GM19438 (cell line): ENCODE measurements at regions not wholly inside any gene's neighbourhood (a gene's known extent, or its start where the extent isn't known, plus 50 kb on each side); places are given as distances from the start of the nearest gene placed in this dataset.
"Not testable (repeated sequence)": the region's sequence is repeated elsewhere in the genome, so short reads cannot be mapped to it uniquely, and the experiment has no call there.

Experiments used
- ATAC-seq: cut with Tn5 transposase; IDR thresholded peaks from one replicate; pipeline ENCODE4 v1.9.1; 2021; ENCODE audit warnings: low read depth; ENCODE audit not compliant: unreplicated experiment

DNA sequence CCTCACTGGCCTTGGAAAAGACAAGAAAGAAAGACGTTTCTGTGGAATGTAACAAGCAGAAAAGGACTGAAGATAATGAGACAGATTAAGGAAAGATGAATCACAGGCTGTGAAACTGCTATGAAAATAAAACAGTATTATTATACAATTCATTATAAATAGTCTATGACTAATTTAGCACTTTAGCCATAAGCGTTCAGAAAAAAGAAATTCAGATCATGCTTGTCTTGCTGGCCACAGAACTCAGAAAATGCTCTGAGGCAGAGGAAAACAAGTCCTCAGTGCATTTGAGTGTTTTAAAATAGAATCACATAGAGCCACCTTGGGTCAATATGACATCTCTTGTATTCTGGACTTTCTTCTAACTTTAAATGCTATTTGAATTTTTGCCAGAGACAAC, 65.9 kb upstream of the NBPF26 start:
- not testable (repeated sequence) for ATAC-seq

DNA sequence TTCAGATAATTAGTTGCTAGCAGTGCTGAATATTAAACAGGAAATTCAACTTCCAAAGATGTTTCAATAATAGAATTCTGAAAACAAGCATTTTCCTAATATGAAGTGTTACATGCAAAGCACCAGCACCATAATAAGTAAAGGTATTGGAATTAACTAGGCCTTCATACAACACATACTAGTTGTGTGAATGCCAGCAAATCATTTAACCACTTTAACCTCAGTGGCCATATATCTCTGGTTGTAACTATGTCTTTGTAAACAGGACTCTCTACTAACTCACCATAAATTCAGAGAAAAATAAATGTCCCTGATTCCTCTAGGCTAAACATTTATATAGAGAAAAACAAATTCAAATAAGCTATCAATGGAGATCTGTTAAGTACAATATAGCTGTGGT, 65.1 kb upstream of the NBPF26 start:
- ATAC-seq = not testable (repeated sequence)

DNA sequence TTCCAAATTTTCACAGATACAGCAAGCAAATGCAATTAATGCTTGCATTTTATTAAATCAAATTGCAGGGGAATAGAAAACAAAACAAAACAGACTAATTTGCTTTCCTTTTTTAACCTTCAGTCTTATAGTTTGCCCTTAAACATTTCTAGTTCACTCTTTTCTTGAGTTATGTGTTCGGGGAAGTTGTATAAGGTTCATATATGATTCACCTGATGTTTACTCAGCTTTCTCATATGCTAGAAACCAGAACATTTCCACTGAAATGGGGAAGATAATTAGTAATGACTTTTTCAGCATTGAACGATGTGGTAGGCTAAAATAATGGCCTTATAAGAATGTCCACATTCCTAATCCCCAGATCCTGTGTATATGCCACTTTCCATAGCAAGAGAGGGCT, 64.6 kb upstream of the NBPF26 start:
- not testable (repeated sequence) for ATAC-seq

DNA sequence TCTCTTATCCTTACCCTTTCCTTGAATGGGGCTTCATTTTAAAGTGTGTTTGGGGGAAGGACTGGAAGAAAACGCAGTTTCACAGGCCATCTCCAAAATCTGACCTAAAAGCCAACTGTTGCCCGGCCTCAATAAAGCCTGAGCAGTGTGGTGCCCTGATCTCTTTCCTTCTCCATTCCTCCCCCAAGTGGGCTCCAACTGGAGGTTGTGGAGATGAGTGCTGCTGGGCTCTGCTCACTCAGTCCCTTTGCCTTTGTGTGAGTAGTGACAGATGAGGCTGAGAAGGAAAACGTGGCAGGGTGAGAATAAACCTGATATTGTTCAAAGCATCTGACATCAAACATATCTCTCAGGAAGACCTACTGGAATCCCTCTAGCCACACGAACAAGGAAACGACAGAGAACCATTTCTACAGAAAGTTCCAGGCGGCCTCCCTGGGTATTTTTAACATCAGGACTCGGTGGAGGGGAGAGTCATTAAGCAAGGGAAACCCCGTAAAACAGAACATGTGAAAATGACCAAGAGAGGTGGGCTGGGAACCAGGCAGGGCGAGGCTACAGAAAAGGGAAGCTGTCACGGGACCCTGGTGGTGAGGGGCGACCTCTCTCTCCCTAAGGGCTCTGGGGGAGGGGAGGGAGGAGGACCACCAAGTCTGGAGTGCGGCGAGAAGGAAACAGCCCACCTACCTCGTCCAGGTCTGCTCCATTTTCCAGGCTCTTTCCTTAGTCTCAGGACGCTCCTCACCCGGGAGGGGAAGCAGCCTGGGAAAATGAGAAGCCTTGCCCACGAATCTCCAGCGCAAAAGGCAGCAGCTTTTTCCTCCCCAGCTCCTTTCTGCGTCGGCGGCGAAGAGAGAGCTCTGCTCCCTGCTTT, 59.1 kb upstream of the NBPF26 start:
- not testable (repeated sequence) for ATAC-seq

DNA sequence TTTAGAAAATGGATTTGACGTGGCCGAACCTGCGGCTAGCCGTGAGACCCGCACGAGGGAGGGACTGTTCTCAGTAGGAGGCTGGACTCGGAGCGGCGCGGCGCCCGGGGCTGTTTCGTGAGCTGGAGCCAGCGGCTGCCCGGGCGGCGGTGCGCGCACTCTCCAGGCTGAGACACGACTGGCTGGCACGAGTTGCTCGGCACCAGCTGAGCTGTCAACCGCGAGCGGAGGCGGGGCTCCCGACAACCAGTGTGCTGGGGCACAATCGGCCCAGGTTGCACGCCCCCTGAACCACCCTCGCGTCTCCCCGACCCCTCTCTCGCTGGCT, 58.5 kb upstream of the NBPF26 start:
- not testable (repeated sequence) for ATAC-seq

- ATAC-seq = not testable (repeated sequence)
Measured at GRCh38 chr1:120668187-120668586, 55.6 kb upstream of the NBPF26 start.
